ENCODE measurements at regions not wholly inside any gene's neighbourhood (a gene's known extent, or its start where the extent isn't known, plus 50 kb on each side); places are given as distances from the start of the nearest gene placed in this dataset.

DNA sequence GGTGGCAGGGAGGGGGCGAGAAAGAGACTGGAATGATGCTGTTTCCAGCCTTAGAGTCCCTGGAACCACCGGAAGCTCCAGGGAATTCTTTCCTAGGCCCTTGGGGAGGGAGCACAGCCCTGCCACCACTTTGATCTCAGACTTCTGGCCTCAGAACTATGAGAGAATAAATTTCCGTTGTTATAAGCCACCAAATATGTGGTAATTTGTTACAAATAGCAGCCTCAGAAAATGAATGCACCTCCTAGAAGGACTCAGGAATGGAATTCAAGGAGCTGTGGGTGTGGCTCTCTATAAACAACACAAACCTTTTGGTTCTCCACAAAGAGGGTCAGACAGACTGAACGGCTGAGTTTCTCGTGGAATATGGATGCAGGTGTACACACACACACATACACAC is 144.5 kb downstream of the ACKR3 start:
- Histone ChIP-seq H3K4me1 (ENCODE audit: control insufficient read depth in 1 of 2, insufficient read depth in 2 of 2, low read depth in 1 of 2, low read length in 1 of 2) (peaks cover 0 to 4% of the 10 kb centered on the region in 2 experiments; a peak in 1 of 4 replicates), H4K20me1 (ENCODE audit: insufficient read depth) (no peaks in the 10 kb centered on the region), H3K4me2 (no peak overlapping the region), H3K27me3 (ENCODE audit: insufficient read depth) (no peaks in the 10 kb centered on the region; the same call in 1 of the 2 replicates), H3K27ac (ENCODE audit: low read depth in 2 of 2, low read length in 1 of 2) (no peak overlapping the region), H3K4me3 (ENCODE audit: low read depth in 2 of 2, low read length in 1 of 2) (no peak overlapping the region), H3K36me3 (replicated peaks in 1 of 2; ENCODE audit: control insufficient read depth in 1 of 2, insufficient read depth in 2 of 2, low read length in 1 of 2) (no peaks in the 10 kb centered on the region), H3F3A (replicated peaks; ENCODE audit: insufficient read depth) (no peaks in the 10 kb centered on the region), H3K9me3 (no peaks in the 10 kb centered on the region), H3K9me2 (no peaks in the 10 kb centered on the region), H3K79me2 (ENCODE audit: insufficient read depth) (no peaks in the 10 kb centered on the region), H2AFZ (ENCODE audit: low read depth) (no peak overlapping the region), H3K9ac (no peak overlapping the region)
- no peak for DNase-seq
- ChIA-PET CTCF (no interaction called here), POLR2A (no interaction called here)
- 37% methylated on average over 5 of the region's 5 CpGs for WGBS (ENCODE audit: low lambda C conversion rate)
- TF ChIP-seq NFIC (IDR thresholded peaks at IDR 0.05; ENCODE audit: borderline replicate concordance): no peak
- TF ChIP-seq, protein P1, sequence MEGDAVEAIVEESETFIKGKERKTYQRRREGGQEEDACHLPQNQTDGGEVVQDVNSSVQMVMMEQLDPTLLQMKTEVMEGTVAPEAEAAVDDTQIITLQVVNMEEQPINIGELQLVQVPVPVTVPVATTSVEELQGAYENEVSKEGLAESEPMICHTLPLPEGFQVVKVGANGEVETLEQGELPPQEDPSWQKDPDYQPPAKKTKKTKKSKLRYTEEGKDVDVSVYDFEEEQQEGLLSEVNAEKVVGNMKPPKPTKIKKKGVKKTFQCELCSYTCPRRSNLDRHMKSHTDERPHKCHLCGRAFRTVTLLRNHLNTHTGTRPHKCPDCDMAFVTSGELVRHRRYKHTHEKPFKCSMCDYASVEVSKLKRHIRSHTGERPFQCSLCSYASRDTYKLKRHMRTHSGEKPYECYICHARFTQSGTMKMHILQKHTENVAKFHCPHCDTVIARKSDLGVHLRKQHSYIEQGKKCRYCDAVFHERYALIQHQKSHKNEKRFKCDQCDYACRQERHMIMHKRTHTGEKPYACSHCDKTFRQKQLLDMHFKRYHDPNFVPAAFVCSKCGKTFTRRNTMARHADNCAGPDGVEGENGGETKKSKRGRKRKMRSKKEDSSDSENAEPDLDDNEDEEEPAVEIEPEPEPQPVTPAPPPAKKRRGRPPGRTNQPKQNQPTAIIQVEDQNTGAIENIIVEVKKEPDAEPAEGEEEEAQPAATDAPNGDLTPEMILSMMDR (IDR thresholded peaks at IDR 0.05): no peak
- no peak for TF ChIP-seq YY1 (IDR thresholded peaks at IDR 0.05; ENCODE audit: low read depth)
- no peak for TF ChIP-seq CHD2 (IDR thresholded peaks at IDR 0.05; ENCODE audit: low read length, partially characterized antibody)
- TF ChIP-seq EZH2phosphoT487 (IDR thresholded peaks at IDR 0.05; ENCODE audit: borderline replicate concordance, low read depth): no peak
- TF ChIP-seq FOSL2 (IDR thresholded peaks at IDR 0.05; ENCODE audit: borderline replicate concordance, low read depth): no peak
- TF ChIP-seq RAD21 (IDR thresholded peaks at IDR 0.05; ENCODE audit: low read length): no peak
- no peak for TF ChIP-seq REST (IDR thresholded peaks at IDR 0.05; ENCODE audit: low read depth, low read length)
- no peak for TF ChIP-seq IRF3 (IDR thresholded peaks at IDR 0.05; ENCODE audit: low read depth, low read length)
- TF ChIP-seq MEF2A (IDR thresholded peaks at IDR 0.05; ENCODE audit: borderline replicate concordance, low read depth): no peak
- no peak for TF ChIP-seq MXI1 (IDR thresholded peaks at IDR 0.05; ENCODE audit: low read depth, low read length)
- TF ChIP-seq, protein P2, sequence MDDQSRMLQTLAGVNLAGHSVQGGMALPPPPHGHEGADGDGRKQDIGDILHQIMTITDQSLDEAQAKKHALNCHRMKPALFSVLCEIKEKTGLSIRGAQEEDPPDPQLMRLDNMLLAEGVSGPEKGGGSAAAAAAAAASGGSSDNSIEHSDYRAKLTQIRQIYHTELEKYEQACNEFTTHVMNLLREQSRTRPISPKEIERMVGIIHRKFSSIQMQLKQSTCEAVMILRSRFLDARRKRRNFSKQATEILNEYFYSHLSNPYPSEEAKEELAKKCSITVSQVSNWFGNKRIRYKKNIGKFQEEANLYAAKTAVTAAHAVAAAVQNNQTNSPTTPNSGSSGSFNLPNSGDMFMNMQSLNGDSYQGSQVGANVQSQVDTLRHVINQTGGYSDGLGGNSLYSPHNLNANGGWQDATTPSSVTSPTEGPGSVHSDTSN (IDR thresholded peaks at IDR 0.05): no peak
- no peak for TF ChIP-seq SMC3 (IDR thresholded peaks at IDR 0.05; ENCODE audit: low read depth, low read length)
- no peak for TF ChIP-seq SIN3A (IDR thresholded peaks at IDR 0.05; ENCODE audit: borderline replicate concordance, low read depth, low read length)
- TF ChIP-seq TEAD4 (IDR thresholded peaks at IDR 0.05; ENCODE audit: borderline replicate concordance, insufficient read depth): no peak
- TF ChIP-seq TAF1 (IDR thresholded peaks at IDR 0.05; ENCODE audit: borderline replicate concordance, low read depth, low read length): no peak
- no peak for TF ChIP-seq MAX (IDR thresholded peaks at IDR 0.05; ENCODE audit: low read depth)
- TF ChIP-seq RFX5 (IDR thresholded peaks at IDR 0.05; ENCODE audit: low read length): no peak
- no peak for TF ChIP-seq RCOR1 (IDR thresholded peaks at IDR 0.05; ENCODE audit: low read length)
- no peak for TF ChIP-seq GABPA (IDR thresholded peaks at IDR 0.05; ENCODE audit: low read depth)
